ENCODE measurements at regions not wholly inside any gene's neighbourhood (a gene's known extent, or its start where the extent isn't known, plus 50 kb on each side); places are given as distances from the start of the nearest gene placed in this dataset.

DNA sequence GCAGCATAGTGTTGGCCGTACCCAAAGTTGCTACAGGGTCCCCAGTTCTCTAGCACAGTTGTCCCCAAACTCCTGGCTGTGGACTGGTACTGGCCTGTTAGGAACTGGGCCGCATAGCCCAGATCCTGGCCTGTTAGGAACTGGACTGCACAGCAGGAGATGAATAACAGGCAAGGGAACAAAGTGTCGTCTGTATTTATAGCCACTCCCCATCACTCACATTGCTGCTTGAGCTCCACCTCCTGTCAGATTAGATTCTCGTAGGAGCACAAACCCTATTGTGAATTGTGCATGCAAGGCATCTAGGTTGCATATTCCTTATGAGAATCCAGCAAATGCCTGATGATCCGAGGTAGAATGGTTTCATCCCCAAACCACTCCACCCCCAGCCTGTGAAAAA is 604.0 kb upstream of the LMCD1 start:
- Histone ChIP-seq H3K9ac (ENCODE audit: insufficient read depth in 1 of 2, low read length in 2 of 2) (no peak overlapping the region), H3K9me3 (ENCODE audit: control insufficient read depth in 4 of 4, insufficient read depth in 3 of 4, low read length in 3 of 4) (peaks cover 0 to 7% (median 1%) of the 10 kb centered on the region in 4 donors), H3K4me1 (ENCODE audit: control insufficient read depth in 5 of 5, insufficient read depth in 5 of 5, low read length in 5 of 5) (no peaks in the 10 kb centered on the region), H3K36me3 (ENCODE audit: control insufficient read depth in 4 of 4, insufficient read depth in 4 of 4, low read length in 4 of 4) (no peaks in the 10 kb centered on the region), H3K4me3 (no peak overlapping the region), H3K27me3 (ENCODE audit: control insufficient read depth in 3 of 3, insufficient read depth in 3 of 3, low read length in 2 of 3) (no peaks in the 10 kb centered on the region), H3K27ac (ENCODE audit: low read depth in 1 of 2, low read length in 1 of 2) (no peak overlapping the region)
- 74 to 81% methylated on average over 5 of the region's 5 CpGs for WGBS, 2 donors
- DNase-seq (no peak), ATAC-seq (ENCODE audit: insufficient read depth, low FRiP score) (no peak)
- TF ChIP-seq, protein P1, sequence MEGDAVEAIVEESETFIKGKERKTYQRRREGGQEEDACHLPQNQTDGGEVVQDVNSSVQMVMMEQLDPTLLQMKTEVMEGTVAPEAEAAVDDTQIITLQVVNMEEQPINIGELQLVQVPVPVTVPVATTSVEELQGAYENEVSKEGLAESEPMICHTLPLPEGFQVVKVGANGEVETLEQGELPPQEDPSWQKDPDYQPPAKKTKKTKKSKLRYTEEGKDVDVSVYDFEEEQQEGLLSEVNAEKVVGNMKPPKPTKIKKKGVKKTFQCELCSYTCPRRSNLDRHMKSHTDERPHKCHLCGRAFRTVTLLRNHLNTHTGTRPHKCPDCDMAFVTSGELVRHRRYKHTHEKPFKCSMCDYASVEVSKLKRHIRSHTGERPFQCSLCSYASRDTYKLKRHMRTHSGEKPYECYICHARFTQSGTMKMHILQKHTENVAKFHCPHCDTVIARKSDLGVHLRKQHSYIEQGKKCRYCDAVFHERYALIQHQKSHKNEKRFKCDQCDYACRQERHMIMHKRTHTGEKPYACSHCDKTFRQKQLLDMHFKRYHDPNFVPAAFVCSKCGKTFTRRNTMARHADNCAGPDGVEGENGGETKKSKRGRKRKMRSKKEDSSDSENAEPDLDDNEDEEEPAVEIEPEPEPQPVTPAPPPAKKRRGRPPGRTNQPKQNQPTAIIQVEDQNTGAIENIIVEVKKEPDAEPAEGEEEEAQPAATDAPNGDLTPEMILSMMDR (IDR thresholded peaks at IDR 0.05; ENCODE audit: control extremely low read depth, extremely low read depth) = no peak

DNA sequence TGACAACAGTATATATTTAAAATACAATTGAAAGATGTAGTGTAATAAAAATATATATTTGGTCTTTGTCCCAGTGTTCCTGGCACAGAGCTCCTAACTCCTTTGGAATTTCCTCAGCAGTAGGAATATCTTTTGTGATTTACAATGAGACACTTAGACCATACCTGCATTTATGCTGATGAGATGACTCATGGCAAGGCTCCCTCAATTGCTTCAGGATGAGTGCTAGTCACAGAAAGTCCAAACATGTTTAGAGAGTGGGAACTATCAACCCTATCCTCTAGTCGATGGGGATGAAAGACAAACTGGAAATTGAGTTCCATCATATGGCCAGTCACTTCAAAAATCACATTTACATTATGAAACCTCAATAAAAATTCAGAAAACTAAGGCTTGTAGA is 588.3 kb upstream of the LMCD1 start:
- Histone ChIP-seq H3K9ac (ENCODE audit: insufficient read depth in 1 of 2, low read length in 2 of 2) (no peak overlapping the region), H3K4me3 (no peak overlapping the region), H3K36me3 (ENCODE audit: control insufficient read depth in 4 of 4, insufficient read depth in 4 of 4, low read length in 4 of 4) (no peaks in the 10 kb centered on the region), H3K4me1 (ENCODE audit: control insufficient read depth in 5 of 5, insufficient read depth in 5 of 5, low read length in 5 of 5) (no peaks in the 10 kb centered on the region), H3K27ac (ENCODE audit: low read depth in 1 of 2, low read length in 1 of 2) (no peak overlapping the region), H3K9me3 (ENCODE audit: control insufficient read depth in 4 of 4, insufficient read depth in 3 of 4, low read length in 3 of 4) (no peaks in the 10 kb centered on the region), H3K27me3 (ENCODE audit: control insufficient read depth in 3 of 3, insufficient read depth in 3 of 3, low read length in 2 of 3) (no peaks in the 10 kb centered on the region)
- TF ChIP-seq, protein P1 (IDR thresholded peaks at IDR 0.05; ENCODE audit: control extremely low read depth, extremely low read depth) = no peak
- WGBS, 2 donors = 85 to 96% methylated on average over 1 of the region's 1 CpG
- no peak for ATAC-seq (ENCODE audit: insufficient read depth, low FRiP score)
- no peak for DNase-seq

DNA sequence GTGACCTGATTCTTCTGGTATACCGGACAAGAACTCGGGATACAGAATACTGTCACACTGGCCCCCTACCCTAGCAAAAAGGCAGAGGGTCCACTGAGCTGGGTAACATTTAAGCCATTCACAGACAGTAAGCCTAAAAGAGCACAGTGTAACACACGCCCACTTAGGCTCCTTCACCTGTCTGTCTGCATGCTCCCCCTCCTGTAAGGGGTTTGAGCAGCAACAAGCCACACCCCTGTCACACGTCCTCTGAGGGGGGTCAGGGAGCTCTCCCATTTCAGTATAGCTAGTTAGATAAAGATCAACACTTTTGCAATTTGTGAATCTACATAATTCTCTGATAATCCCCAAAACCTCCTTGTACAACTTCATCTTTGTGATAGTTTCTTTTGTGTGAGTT is 586.3 kb upstream of the LMCD1 start:
- Histone ChIP-seq H3K27ac (ENCODE audit: low read depth in 1 of 2, low read length in 1 of 2) (no peak overlapping the region), H3K9me3 (ENCODE audit: control insufficient read depth in 4 of 4, insufficient read depth in 3 of 4, low read length in 3 of 4) (no peaks in the 10 kb centered on the region), H3K4me1 (ENCODE audit: control insufficient read depth in 5 of 5, insufficient read depth in 5 of 5, low read length in 5 of 5) (no peaks in the 10 kb centered on the region), H3K9ac (ENCODE audit: insufficient read depth in 1 of 2, low read length in 2 of 2) (no peak overlapping the region), H3K4me3 (no peak overlapping the region), H3K27me3 (ENCODE audit: control insufficient read depth in 3 of 3, insufficient read depth in 3 of 3, low read length in 2 of 3) (no peaks in the 10 kb centered on the region), H3K36me3 (ENCODE audit: control insufficient read depth in 4 of 4, insufficient read depth in 4 of 4, low read length in 4 of 4) (no peaks in the 10 kb centered on the region)
- no peak for DNase-seq
- WGBS, 2 donors = 76 to 84% methylated on average over 4 of the region's 4 CpGs
- ATAC-seq (ENCODE audit: insufficient read depth, low FRiP score) = no peak
- TF ChIP-seq, protein P1 (IDR thresholded peaks at IDR 0.05; ENCODE audit: control extremely low read depth, extremely low read depth) = no peak

DNA sequence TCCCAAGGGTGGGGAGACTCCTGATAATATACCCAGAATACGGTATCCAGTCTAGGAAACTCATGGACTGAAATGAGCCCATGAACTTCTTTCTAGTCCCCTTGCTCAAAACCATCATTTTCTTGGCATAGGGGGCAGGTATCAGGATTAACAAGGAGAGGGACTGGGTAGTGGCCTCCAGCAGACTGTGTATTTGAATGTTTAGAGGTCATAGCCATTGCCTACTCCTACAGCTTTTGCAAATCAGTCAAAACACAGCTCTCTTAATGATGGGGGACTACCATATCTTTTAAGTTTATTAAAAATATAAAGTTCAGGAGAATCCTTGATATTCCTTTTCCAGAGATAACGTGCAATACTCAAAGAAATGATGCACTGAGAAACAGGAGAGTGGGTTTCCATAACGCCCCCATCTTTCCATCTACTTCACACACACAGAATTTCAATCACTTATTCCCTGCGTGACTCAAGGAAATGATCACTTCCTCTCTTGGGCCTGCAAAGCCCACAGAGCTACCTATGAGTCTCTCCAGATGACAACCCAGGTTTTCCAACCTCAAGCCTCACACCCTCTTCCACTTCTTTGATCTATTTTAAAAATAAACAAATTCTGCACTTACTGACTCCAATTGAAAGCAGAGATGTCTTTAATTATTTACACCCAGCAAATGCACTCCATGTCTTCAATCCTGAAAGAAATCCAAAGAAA is 584.0 kb upstream of the LMCD1 start:
- no peak for DNase-seq

More for the DNA sequence above, 584.0 kb upstream of the LMCD1 start:
- Histone ChIP-seq H3K36me3 (ENCODE audit: control insufficient read depth in 4 of 4, insufficient read depth in 4 of 4, low read length in 4 of 4) (no peaks in the 10 kb centered on the region), H3K9ac (ENCODE audit: insufficient read depth in 1 of 2, low read length in 2 of 2) (no peak overlapping the region), H3K9me3 (ENCODE audit: control insufficient read depth in 4 of 4, insufficient read depth in 3 of 4, low read length in 3 of 4) (no peaks in the 10 kb centered on the region), H3K27me3 (ENCODE audit: control insufficient read depth in 3 of 3, insufficient read depth in 3 of 3, low read length in 2 of 3) (no peaks in the 10 kb centered on the region), H3K27ac (ENCODE audit: low read depth in 1 of 2, low read length in 1 of 2) (no peak overlapping the region), H3K4me1 (ENCODE audit: control insufficient read depth in 5 of 5, insufficient read depth in 5 of 5, low read length in 5 of 5) (no peaks in the 10 kb centered on the region), H3K4me3 (no peak overlapping the region)
- 69 to 77% methylated on average over 4 of the region's 4 CpGs for WGBS, 2 donors
- no peak for ATAC-seq (ENCODE audit: insufficient read depth, low FRiP score)
- TF ChIP-seq, protein P1 (IDR thresholded peaks at IDR 0.05; ENCODE audit: control extremely low read depth, extremely low read depth) = no peak

Data from lung (tissue), 11 donors.